ENCODE measurements at regions not wholly inside any gene's neighbourhood (a gene's known extent, or its start where the extent isn't known, plus 50 kb on each side); places are given as distances from the start of the nearest gene placed in this dataset.

- DNase-seq (no peak), ATAC-seq (no peak), FAIRE-seq (no peak)
- H3K4me3 ChIP-seq = no peak overlapping the region
- H3K4me1 ChIP-seq = no peaks in the 10 kb centered on the region
- WGBS, 2 donors = 63 to 75% methylated on average over 3 of the region's 3 CpGs
- no peaks in the 10 kb centered on the region for H3K9me3 ChIP-seq
- no peaks in the 10 kb centered on the region for H3K27me3 ChIP-seq
- no peak overlapping the region for H3K27ac ChIP-seq
- no peaks in the 10 kb centered on the region for H3K36me3 ChIP-seq
- intact Hi-C loops (cut with DNase I) = no loop called here
- TF ChIP-seq, protein P1, sequence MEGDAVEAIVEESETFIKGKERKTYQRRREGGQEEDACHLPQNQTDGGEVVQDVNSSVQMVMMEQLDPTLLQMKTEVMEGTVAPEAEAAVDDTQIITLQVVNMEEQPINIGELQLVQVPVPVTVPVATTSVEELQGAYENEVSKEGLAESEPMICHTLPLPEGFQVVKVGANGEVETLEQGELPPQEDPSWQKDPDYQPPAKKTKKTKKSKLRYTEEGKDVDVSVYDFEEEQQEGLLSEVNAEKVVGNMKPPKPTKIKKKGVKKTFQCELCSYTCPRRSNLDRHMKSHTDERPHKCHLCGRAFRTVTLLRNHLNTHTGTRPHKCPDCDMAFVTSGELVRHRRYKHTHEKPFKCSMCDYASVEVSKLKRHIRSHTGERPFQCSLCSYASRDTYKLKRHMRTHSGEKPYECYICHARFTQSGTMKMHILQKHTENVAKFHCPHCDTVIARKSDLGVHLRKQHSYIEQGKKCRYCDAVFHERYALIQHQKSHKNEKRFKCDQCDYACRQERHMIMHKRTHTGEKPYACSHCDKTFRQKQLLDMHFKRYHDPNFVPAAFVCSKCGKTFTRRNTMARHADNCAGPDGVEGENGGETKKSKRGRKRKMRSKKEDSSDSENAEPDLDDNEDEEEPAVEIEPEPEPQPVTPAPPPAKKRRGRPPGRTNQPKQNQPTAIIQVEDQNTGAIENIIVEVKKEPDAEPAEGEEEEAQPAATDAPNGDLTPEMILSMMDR (IDR thresholded peaks at IDR 0.05) = no peak
Measured at GRCh38 chr1:203934027-203934426, 72.6 kb downstream of the SNRPE start.

- Histone ChIP-seq H3K4me1 (no peaks in the 10 kb centered on the region), H3K27ac (no peak overlapping the region), H3K4me3 (no peak overlapping the region), H3K27me3 (no peaks in the 10 kb centered on the region), H3K9me3 (no peaks in the 10 kb centered on the region), H3K36me3 (no peaks in the 10 kb centered on the region)
- no peak for DNase-seq
- no peak for FAIRE-seq
- TF ChIP-seq, protein P1 (IDR thresholded peaks at IDR 0.05) = no peak
- no peak for ATAC-seq
- 79 to 83% methylated on average over 3 of the region's 3 CpGs for WGBS, 2 donors
- intact Hi-C loops (cut with DNase I) = no loop called here
Measured at GRCh38 chr1:203934651-203935050, 73.3 kb downstream of the SNRPE start.

GRCh38 chr1:203935321-203935720 lies 73.9 kb downstream of the SNRPE start:
- Histone ChIP-seq H3K4me1 (no peaks in the 10 kb centered on the region), H3K4me3 (no peak overlapping the region), H3K27ac (no peak overlapping the region), H3K36me3 (no peaks in the 10 kb centered on the region), H3K9me3 (no peaks in the 10 kb centered on the region), H3K27me3 (no peaks in the 10 kb centered on the region)
- no peak for ATAC-seq
- WGBS, 2 donors = 92 to 94% methylated on average over 2 of the region's 2 CpGs
- DNase-seq = no peak
- no peak for FAIRE-seq
- TF ChIP-seq, protein P1 (IDR thresholded peaks at IDR 0.05) = no peak
- intact Hi-C loops (cut with DNase I) = no loop called here

DNA sequence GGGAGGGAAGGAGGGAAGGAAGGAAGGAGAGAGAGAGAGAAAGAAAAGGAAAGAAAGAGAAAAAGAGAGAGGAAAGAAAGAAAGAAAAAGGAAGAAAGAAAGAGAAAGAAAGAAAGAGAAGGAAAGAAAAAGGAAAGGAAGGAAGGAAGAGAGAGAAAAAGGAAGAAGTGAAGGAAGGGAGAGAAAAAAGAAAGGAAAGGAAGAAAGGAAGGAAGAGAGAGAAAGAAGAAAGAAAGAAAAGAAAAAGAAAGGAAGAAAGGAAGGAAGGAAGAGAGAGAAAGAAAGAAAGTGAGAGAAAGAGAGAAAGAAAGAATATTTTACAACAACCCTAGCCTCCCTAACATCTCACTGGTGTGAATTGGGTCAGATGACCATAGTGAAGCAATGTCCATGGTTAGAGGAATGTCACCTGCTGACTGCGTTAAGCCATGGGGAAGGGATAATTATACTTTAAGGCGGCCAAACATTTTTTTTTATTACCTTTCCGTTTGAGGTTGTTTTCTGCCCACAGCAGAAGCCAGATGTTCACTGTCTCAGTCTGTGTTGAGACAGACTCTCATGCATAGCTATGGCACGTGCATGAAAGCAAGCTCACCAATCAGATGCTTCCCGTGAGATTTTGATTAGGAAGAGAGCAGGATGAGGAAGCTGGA lies 76.4 kb downstream of the SNRPE start:
- no peak for ATAC-seq
- intact Hi-C loops (cut with DNase I) = no loop called here

More for the DNA sequence above, 76.4 kb downstream of the SNRPE start:
- Histone ChIP-seq H3K9me3 (no peaks in the 10 kb centered on the region), H3K27me3 (no peaks in the 10 kb centered on the region), H3K4me1 (no peaks in the 10 kb centered on the region), H3K36me3 (no peaks in the 10 kb centered on the region), H3K4me3 (no peak overlapping the region), H3K27ac (no peak overlapping the region)
- DNase-seq (no peak), FAIRE-seq (no peak)
- WGBS, 2 donors = 46% methylated on average over 5 of the region's 5 CpGs
- TF ChIP-seq, protein P1 (IDR thresholded peaks at IDR 0.05) = no peak
